Mesodermal cell (in vitro differentiated cells): ENCODE measurements at regions not wholly inside any gene's neighbourhood (a gene's known extent, or its start where the extent isn't known, plus 50 kb on each side); places are given as distances from the start of the nearest gene placed in this dataset.

Source experiments
- H3K27ac ChIP-seq: 2 replicates; pipeline ENCODE4 v1.7.0; 2013; ENCODE audit warnings: mild to moderate bottlenecking, low read depth, low read length, moderate library complexity; ENCODE audit not compliant: severe bottlenecking
- H3K36me3 ChIP-seq: 2 replicates; pipeline ENCODE4 v1.7.1; 2013; ENCODE audit warnings: mild to moderate bottlenecking, low read length, moderate library complexity; ENCODE audit not compliant: control insufficient read depth, insufficient read depth
- H3K4me1 ChIP-seq: one replicate; pipeline ENCODE4 v1.7.1; 2013; ENCODE audit warnings: mild to moderate bottlenecking, low read length; ENCODE audit not compliant: insufficient read depth, control insufficient read depth, poor library complexity, severe bottlenecking
- H3K4me3 ChIP-seq: 2 replicates; pipeline ENCODE4 v1.7.0; 2013; ENCODE audit warnings: low read length, control low read depth, mild to moderate bottlenecking; ENCODE audit not compliant: insufficient read depth, poor library complexity, severe bottlenecking; ENCODE audit errors: extremely low read depth
- H3K9me3 ChIP-seq: 2 replicates; pipeline ENCODE4 v1.7.1; 2013; ENCODE audit warnings: mild to moderate bottlenecking, low read length, moderate library complexity; ENCODE audit not compliant: control insufficient read depth
- WGBS, 2 experiments: methylation state at CpG; one replicate each; pipeline ENCODE4 v1.1.5; 2013; ENCODE audit warnings: missing lambda C conversion rate in 2 of 2; ENCODE audit not compliant: insufficient coverage in 2 of 2; 5-methylcytosine and 5-hydroxymethylcytosine counted together

DNA sequence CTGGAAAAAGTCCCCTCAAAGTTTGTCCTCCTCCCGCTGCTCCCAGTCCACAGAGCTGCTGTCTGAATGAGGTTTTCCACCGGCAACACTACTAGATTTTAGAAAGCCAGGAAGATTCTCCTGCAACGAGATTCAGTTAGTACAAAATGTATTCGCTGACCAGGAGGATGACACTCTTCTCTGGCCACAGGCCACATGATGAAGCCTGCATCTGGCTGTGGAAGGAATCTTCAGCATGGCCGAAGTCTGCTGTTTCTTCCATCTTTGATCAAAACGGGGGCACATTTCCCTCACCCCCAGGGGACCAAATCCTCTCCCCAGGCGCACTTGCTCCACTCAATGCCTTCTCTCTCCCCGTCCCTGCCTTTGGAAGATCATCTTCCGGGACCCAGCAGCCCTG lies 215.8 kb upstream of the NLRP1 start:
- Histone ChIP-seq H3K4me3 (no peak overlapping the region), H3K36me3 (no peaks in the 10 kb centered on the region), H3K27ac (no peak overlapping the region), H3K4me1 (peaks cover 16% of the 10 kb centered on the region), H3K9me3 (no peaks in the 10 kb centered on the region)
- WGBS, 2 experiments: 61 to 73% methylated on average over 6 to 9 of the region's 9 CpGs

DNA sequence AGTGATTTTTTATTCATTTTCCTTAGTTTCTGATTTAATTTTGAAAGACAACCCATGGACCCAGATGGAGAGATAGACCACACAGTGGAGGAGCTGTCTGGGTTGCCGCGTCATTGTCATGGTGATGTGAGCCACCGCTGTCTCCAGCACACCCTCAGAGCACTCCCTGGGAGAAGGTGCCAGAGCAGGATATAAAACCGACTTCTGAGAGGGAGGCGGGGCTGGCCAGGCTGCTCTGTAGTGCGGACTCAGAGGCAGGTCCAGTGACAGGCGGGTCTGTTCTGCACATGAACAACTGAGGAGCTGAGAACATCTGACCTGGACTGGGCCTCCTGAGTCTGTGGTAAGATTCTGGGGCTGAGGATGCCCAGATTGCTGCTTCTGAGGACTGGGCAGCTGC lies 216.3 kb upstream of the NLRP1 start:
- H3K4me1 ChIP-seq: peaks cover 16% of the 10 kb centered on the region
- no peak overlapping the region for H3K4me3 ChIP-seq
- 31 to 41% methylated on average over 3 to 6 of the region's 7 CpGs for WGBS, 2 experiments
- H3K27ac ChIP-seq: no peak overlapping the region
- H3K9me3 ChIP-seq: no peaks in the 10 kb centered on the region
- no peaks in the 10 kb centered on the region for H3K36me3 ChIP-seq

DNA sequence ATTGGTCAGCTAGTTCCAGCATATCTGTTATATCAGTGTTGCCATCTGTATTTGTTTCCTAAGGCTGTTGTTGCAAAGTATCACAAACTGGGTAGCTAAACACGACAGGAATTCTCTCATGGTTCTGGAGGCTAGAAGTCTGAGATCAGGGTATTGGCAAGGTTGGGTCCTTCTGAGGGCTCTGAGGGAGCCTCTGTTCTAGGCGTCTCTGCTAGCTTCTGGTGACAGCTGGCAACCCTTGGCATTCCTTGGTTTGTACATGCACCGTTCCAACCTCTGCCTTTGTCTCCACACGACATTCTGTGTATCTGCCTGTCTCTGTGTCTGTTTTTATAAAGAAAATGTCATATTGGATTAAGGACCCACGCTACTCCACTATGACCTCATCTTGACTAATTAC lies 219.9 kb upstream of the NLRP1 start:
- peaks cover 12% of the 10 kb centered on the region for H3K9me3 ChIP-seq
- no peaks in the 10 kb centered on the region for H3K36me3 ChIP-seq
- no peak overlapping the region for H3K4me3 ChIP-seq
- peaks cover 2% of the 10 kb centered on the region for H3K4me1 ChIP-seq
- 77 to 91% methylated on average over 3 of the region's 5 CpGs for WGBS, 2 experiments
- H3K27ac ChIP-seq: no peak overlapping the region

DNA sequence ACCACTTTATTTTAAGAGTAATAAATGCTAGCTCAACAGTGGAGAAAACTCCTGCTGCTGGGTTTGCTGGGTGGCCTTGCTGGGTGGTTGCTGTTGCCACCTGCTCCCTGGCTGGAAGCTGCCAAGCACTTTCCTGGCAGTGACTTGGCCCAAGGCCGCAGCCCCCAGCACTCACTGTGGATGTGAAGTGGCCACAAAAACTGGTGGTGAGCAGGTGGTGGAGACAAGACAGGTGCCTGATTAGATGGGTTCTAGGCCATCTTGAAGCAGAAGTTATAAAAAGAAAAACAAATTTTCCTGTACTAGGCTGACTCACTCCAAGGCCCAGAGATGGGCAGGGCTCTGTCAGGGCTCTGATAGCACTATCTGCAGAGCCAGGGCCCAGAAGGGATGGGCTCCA lies 224.7 kb upstream of the NLRP1 start:
- 83 to 100% methylated on average over 1 of the region's 1 CpG for WGBS, 2 experiments
- H3K36me3 ChIP-seq: no peaks in the 10 kb centered on the region
- no peak overlapping the region for H3K4me3 ChIP-seq
- H3K27ac ChIP-seq: no peak overlapping the region
- peaks cover 30% of the 10 kb centered on the region for H3K9me3 ChIP-seq
- H3K4me1 ChIP-seq: no peaks in the 10 kb centered on the region

DNA sequence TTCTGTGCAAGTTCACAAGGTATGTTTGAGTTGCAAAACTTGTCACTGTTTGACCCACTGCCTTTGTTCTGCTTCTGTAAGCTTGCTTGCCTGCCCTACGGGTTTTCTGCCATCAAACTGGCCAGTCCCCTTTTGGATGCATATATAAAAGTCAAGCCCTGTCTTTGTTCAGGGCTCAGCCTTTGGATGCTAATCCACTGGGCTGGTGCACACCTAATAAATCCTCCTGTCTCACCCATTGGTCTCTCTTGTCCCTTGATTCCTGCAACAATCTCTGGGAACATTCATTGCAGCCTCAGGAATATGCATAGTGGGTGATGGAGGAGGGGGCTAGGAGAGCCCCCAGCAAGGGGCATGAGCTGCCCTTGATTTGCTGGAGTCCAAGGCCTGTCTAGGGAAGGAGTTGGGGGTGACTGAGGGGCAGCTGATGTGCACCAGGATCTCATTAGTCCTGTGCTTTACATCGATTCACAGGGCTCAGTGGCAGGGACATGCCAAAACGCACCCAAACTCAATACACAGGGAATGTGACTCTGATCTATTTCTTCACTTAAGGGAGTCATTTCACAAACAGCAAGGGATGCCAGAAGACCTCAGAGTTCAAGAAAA lies 225.4 kb upstream of the NLRP1 start:
- Histone ChIP-seq H3K36me3 (no peaks in the 10 kb centered on the region), H3K9me3 (peaks cover 30% of the 10 kb centered on the region), H3K4me3 (no peak overlapping the region), H3K4me1 (no peaks in the 10 kb centered on the region), H3K27ac (no peak overlapping the region)
- 84 to 91% methylated on average over 3 of the region's 3 CpGs for WGBS, 2 experiments

DNA sequence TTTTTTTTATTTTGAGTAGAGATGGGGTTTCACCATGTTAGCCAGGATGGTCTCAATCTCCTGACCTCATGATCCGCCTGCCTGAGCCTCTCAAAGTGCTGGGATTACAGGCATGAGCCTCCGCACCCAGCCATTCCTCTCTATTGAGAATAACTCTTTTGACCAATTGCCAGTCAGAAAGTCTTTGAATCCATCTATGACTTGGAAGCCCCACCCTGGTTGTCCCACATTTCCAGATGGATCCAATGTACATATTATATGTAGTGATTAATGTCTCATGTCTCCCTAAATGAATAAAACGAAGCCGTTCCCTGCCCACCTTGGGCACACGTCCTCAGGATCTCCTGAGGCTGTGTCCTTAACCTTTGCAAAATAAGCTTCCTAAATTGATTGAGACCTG lies 228.3 kb upstream of the NLRP1 start:
- 100% methylated on average over 1 to 2 of the region's 5 CpGs for WGBS, 2 experiments
- Histone ChIP-seq H3K36me3 (no peaks in the 10 kb centered on the region), H3K27ac (no peak overlapping the region), H3K4me1 (peaks cover 5% of the 10 kb centered on the region), H3K9me3 (peaks cover 30% of the 10 kb centered on the region), H3K4me3 (no peak overlapping the region)

DNA sequence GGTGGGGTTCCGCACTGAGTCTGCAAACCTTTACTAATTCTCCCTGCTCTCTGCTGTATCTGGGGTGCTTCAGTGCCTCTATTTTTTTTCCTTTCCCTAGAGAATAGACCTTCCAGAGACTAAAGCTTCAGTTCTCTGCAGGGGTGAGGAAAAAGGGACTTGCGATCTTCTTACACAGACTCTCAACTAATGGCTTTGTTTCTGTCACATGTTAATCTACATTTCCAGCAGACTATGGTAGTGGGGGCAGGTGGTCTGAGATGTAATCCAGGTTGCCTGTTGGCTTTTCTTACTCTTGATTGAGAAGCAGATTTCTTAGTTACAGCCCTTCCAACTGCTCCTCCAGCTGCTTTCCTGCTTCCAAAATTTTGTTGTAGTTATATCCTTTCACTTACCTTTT lies 229.0 kb upstream of the NLRP1 start:
- no peak overlapping the region for H3K4me3 ChIP-seq
- WGBS, 2 experiments: 78 to 100% methylated on average over 1 of the region's 2 CpGs
- H3K27ac ChIP-seq: no peak overlapping the region
- no peaks in the 10 kb centered on the region for H3K36me3 ChIP-seq
- H3K9me3 ChIP-seq: peaks cover 24% of the 10 kb centered on the region
- peaks cover 7% of the 10 kb centered on the region for H3K4me1 ChIP-seq

DNA sequence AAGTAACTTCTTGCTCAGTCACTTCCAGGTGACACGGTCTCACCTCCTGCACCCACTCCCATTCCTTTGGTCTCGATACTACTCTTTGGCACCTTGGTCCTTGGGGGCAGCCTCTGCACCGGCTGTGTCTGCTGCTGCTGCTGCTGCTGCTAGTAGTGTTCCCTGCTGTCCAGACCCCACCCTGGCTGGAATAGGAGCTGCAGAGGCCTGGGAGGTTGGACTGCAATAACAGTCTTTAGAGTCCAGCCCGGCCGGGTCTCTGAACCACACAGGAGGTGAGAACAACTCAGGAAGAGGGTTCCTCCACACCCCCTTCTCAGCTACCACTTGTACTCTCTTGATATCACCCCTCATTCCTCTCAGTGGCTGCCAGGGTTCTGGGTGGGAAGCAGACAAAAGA lies 231.1 kb upstream of the NLRP1 start:
- no peaks in the 10 kb centered on the region for H3K36me3 ChIP-seq
- 83 to 95% methylated on average over 3 to 5 of the region's 5 CpGs for WGBS, 2 experiments
- peaks cover 9% of the 10 kb centered on the region for H3K9me3 ChIP-seq
- no peak overlapping the region for H3K4me3 ChIP-seq
- H3K27ac ChIP-seq: no peak overlapping the region
- peaks cover 15% of the 10 kb centered on the region for H3K4me1 ChIP-seq

DNA sequence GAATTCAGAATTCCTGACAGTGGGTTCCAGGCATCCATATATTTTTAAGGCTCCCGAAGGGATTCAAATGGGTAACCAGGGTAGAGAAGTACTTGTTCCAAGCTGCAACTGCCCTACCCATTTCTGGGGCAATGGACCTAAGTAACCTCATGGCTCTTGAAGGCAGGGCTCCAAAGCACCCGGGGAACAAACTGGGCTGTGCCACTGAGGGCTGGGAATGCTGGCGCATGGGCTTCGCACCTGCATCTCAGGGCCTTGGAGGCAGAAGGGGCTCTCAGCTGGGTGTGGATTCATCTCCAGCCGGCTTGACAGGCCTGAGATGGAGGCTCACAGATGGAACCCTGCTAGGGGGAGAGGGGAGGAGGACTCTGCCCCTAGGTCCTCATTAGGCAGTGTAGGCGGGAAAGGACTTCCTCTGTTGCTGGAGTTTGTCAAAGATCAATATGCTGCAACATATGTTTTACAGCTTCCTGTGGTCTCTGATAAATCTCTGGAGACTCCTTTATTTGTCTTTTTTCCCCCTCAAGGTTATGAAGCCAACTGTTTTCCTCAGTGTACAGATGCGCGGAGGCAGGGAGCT lies 232.3 kb upstream of the NLRP1 start:
- Histone ChIP-seq H3K4me3 (no peak overlapping the region), H3K4me1 (peaks cover 19% of the 10 kb centered on the region), H3K9me3 (no peaks in the 10 kb centered on the region), H3K36me3 (no peaks in the 10 kb centered on the region), H3K27ac (no peak overlapping the region)
- WGBS, 2 experiments: 68 to 80% methylated on average over 3 to 8 of the region's 8 CpGs

DNA sequence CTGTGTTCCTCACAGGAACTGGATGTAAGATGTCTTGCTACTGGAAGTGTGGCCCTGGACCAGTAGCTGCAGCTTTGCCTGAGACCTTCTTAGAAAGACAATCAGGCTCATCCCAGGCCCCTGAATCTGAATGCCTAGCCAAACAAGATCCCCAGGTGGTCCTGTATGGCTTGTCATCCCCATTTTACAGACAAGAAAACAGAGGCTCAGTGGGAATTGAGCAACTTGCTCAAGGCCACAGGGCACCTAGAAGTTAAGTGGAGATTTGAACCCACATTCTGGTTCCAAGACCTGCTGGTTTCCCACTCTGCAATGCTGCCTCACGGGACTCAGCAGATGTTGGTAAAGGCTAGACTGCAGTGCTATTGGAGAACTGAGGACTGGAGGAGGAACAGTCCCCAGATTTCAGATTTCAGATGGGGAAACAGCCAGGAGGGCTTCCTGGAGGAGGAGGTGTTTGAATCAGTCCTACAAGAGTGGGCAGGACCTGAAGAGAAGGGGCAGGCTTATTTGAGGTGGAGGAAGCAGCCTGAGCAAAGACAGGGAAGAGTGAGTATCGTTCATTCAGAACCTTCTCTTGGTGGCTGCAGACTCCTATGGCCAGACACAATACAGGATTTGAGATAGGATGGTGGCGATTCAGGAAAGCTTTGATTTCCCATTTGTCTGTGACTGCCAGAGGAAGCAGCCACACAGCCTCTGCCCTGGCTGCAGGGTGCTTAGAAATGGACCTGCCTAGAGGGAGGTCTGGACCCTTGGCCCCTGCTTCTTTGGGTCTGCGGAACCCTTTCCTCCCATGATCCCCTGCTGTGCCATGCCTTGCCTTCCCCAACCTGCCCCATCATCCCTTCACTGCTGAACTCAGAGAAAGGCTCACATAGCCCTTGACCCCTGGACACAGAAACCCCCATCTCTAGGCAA lies 233.4 kb upstream of the NLRP1 start:
- H3K4me1 ChIP-seq: peaks cover 29% of the 10 kb centered on the region
- 94 to 98% methylated on average over 4 of the region's 4 CpGs for WGBS, 2 experiments
- no peak overlapping the region for H3K4me3 ChIP-seq
- H3K36me3 ChIP-seq: no peaks in the 10 kb centered on the region
- no peaks in the 10 kb centered on the region for H3K9me3 ChIP-seq
- no peak overlapping the region for H3K27ac ChIP-seq

DNA sequence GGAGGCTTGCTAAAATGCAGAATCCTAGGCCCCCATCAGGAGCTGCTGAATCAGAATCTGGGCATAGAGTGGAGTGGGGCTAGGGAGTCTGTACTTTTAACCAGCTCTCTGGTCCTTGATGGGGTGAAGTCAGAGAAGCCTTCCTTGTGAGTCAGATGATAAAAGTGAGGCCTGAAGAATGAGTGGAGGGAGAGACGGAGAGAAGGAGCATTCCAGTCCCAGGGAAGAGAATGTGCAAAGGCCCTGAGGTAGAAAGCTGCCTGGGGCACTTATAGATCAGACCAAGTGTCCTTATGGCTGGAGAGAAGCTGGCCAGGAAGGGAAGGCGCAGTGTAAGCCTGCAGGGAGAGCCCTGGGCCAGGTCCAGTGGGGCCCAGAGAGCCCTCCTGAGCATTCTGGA lies 235.1 kb upstream of the NLRP1 start:
- H3K36me3 ChIP-seq: no peaks in the 10 kb centered on the region
- 88 to 95% methylated on average over 1 to 2 of the region's 2 CpGs for WGBS, 2 experiments
- no peak overlapping the region for H3K27ac ChIP-seq
- H3K4me1 ChIP-seq: peaks cover 30% of the 10 kb centered on the region
- no peak overlapping the region for H3K4me3 ChIP-seq
- no peaks in the 10 kb centered on the region for H3K9me3 ChIP-seq
